ENCODE measurements at regions not wholly inside any gene's neighbourhood (a gene's known extent, or its start where the extent isn't known, plus 50 kb on each side); places are given as distances from the start of the nearest gene placed in this dataset.

DNA sequence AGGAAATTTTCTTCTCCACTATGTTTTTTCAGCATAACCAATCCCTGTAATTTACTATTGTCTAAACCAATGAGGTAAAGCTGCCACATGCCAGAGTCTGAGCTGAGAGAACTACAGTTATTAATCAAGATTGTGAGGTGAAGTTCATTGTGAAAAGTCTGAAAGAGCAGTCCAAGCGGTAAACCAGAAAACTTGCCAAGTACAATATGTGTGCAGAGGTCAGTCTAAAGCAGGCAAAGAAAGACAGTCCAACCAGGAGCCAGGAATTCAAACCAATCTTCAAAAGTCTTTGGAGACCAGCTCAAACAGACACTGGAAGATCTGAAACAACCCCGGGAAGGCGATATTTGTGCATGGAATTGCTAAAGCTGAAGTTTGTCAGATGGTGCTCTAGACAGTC is 229.1 kb upstream of the POU3F4 start:
- no peak for TF ChIP-seq MYC (IDR thresholded peaks at IDR 0.05; ENCODE audit: low read depth, low read length)
- TF ChIP-seq, protein P1, sequence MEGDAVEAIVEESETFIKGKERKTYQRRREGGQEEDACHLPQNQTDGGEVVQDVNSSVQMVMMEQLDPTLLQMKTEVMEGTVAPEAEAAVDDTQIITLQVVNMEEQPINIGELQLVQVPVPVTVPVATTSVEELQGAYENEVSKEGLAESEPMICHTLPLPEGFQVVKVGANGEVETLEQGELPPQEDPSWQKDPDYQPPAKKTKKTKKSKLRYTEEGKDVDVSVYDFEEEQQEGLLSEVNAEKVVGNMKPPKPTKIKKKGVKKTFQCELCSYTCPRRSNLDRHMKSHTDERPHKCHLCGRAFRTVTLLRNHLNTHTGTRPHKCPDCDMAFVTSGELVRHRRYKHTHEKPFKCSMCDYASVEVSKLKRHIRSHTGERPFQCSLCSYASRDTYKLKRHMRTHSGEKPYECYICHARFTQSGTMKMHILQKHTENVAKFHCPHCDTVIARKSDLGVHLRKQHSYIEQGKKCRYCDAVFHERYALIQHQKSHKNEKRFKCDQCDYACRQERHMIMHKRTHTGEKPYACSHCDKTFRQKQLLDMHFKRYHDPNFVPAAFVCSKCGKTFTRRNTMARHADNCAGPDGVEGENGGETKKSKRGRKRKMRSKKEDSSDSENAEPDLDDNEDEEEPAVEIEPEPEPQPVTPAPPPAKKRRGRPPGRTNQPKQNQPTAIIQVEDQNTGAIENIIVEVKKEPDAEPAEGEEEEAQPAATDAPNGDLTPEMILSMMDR (IDR thresholded peaks at IDR 0.05; ENCODE audit: low read depth, low read length), result no peak
